Stimulated activated CD8-positive, alpha-beta memory T cell treated with anti-CD3 and anti-CD28 coated beads, Interleukin-4, amount 100 ng/mL, for 4 hours (primary cell): ENCODE measurements at regions not wholly inside any gene's neighbourhood (a gene's known extent, or its start where the extent isn't known, plus 50 kb on each side); places are given as distances from the start of the nearest gene placed in this dataset.
"Not testable (repeated sequence)": the region's sequence is repeated elsewhere in the genome, so short reads cannot be mapped to it uniquely, and the experiment has no call there.

ENCODE experiments used
- DNase-seq, 2 donors: peaks; one replicate each; pipeline ENCODE4 v3.0.0-alpha.2; 2020; ENCODE audit warnings: low read depth in 2 of 2, low spot score in 1 of 2

DNA sequence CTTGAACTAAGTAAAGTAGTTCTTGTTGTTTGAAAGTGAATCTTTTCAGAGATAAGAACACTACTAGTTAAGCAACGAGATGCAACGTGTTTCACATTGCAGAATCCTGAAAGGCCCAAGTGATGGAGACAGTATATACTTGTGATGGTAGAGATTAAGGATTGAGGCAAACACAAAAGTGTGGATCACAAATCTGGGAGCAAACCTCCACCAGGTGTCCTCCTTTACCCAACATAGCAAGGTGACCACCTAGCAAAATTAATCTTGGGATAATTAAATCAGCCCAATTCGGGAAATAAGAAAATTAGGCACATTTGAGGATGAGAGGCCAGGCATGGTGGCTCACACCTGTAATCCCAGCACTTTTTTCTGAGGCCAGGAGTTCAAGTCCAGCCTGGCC is 563.9 kb downstream of the DACH1 start:
- no peak for DNase-seq

DNA sequence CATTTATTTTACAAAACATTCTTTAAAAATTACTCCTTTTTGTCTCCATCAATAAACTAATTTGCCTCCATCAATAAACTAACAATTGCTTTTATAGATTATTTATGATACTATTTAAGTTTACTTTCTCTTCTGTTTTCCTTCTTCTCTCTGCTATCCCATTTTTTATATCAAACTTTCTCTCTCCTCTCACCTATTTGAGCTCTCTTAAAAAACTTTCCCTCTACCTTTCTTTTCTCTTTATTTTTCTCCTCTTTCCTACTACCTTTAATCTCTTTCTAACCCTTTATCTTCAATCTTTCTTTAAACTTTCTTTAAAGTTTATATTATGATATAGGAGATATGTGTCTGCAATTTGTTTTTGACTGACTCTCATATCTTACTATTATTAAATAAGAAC is 566.4 kb downstream of the DACH1 start:
- no peak for DNase-seq

DNA sequence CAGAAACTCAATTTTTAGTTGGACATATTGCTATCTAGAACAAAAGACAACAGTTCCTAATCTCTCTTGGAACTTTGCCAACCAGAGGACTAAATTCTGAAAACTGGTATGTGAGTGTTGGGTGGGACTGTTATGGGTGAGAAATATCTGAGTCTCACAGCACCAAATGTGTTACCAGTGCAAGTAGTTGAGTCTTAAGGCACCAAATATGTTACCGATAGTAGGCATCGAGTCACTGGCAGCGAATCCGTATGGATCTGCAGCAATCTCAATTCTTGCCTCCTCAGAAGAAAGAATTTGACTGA is 575.2 kb downstream of the DACH1 start:
- DNase-seq: no peak

DNA sequence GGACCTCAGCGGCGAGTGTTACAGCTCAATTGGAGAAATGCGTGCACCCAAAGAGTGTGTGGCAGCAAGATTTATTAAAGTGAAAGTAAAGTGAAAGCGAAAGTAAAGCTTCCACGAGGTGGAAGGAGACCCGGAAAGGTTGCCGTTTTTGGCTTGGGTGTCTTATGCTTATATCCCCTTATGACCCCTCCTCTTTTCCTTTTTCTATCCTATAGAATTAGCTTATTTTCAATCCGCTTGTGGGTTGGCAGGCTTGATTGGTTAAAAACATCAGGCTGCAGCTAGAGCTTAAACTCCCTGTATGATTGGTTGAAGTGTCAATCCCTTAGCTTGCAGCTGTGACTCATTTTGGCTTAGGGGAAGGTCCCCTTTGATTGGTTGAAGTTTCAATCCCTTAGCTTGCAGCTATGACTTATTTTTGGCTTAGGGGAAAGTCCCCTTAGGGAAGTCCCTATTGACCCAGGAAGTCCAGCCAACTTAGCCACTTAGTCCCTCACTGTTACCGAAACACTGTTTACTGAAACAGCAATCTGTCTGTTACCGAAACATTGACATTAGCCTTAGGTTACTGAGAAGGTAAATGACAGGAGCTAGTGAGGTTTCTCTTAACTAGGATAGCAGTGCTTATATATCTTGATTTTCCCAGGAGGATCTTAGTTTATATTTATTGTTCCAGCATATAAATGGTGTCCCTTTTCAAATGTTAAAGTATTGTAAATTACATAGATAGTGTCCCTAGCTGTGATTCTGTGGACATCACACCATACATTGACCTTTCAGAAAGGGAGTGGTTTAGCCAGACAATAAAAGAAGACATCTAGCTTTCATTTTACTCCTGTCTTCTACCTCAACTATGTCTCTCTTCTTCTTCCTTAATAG is 575.8 kb downstream of the DACH1 start:
- DNase-seq: peak in 1 of 2 donors; percentile 18

DNA sequence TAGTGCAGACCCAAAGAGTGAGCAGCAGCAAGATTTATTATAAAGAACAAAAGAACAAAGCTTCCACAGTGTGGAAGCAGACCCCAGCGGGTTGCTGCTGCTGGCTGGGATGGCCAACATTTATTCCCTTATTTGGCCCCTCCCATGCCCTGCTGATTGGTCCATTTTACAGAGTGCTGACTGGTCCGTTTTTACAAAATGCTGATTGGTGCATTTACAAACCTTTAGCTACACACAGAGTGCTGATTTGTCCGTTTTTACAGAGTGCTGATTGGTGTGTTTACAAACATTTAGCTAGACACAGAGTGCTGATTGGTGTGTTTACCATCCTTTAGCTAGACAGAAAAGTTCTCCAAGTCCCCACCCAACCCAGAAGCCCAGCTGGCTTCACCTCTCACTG is 577.0 kb downstream of the DACH1 start:
- not testable (repeated sequence) for DNase-seq

DNA sequence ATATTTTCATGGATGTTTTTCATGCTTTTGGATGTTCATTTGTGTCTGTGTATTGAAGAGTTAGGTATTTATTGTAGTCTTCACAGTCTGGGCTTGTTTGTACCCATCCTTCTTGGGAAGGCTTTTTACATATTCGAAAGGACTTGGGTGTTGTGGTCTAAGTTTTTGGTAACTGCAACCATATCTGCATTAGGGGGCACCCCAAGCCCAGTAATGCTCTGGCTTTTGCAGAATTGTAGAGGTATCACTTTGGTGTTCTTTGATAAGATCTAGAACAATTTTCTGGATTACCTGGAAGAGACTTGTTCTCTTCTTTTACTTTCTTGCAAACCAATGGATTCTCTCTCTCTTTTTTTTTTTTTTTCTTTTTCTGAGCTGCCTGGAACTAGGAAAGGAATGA is 581.3 kb downstream of the DACH1 start:
- no peak for DNase-seq

DNA sequence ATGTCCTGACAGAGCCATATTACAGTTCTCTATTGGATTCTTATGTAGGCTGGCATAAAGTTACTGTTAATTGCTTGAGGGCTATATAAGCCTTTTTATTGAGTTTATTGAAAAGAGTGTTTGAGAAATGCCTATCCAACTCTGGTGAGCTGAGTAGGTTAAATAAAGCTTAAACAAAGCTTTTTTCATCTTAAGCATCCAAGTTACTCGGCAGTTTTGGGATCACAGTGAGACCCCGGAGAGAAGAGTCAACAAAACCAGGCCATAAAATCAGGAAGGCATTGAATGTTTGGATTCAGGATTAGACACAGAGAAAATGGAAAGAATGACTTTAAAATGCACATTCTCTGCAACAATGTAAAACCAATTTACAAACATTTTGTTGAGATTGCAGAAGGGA is 588.5 kb downstream of the DACH1 start:
- no peak for DNase-seq

DNA sequence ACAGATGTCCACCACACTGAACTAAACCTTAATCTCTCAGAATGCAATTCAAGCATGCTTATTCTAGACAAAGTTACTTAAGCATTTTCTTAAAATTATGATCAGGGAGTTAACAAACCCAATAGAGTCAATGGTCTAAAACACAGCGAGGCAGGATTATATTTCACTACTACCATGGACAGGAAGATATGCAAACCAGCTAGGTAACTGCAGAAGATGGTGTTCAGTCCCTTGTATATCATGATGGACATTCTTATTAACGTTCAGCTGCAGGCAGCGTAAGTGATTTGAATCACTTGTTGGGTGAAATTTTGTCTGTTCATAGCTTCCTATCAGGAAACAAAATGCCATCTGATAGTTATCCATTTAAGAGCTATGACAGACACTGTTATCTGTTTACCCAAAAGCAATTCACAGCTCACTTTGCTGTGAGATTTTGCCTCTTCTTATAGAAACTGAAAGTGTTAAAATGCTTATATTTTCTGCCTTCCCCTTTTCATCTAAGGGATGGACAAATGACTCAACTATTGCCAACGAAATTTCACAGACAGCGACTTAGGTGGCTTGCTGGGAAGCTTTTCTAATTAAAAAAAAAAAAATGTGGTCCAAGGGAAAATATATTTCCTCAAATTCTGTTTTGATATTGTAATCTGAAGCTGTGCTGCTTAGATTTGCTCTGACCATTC is 591.9 kb downstream of the DACH1 start:
- DNase-seq: no peak

DNA sequence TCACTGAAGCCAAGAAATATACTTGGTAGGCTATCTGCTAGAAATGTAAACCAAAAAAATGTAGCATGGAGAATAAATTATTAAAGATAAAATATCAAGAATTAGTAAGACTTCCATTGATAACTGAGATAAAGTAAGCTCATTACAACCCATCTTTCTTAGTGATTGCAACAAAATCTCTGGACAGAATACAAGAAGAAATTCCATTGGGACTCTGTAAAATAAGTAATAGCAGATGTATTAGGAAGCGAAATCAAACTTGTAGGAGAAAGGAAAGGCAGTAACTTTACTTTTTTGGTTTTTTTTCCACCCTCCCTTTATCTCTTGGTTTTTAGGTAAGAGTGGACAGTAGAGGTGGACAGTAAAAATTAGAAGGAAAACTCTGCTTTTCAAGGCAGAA is 605.7 kb downstream of the DACH1 start:
- DNase-seq: no peak

DNA sequence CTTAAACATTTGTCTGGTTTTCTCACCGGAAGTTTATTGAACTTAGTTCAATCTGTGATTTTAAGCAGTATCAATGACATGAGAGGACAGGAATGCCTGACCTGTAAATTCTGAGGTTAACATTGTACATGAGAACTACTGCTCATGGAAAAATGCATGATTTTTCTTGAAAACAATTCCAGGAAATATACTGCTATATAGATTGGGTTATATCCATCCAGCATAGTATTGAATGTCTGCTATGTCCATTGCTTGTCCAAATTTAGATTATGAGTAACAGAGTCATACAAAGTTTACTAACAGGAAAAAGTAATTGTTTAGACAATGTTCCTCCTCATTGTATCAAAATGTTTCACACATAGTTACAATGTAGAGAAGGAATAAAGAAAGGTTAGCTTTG is 606.8 kb downstream of the DACH1 start:
- DNase-seq: no peak

DNA sequence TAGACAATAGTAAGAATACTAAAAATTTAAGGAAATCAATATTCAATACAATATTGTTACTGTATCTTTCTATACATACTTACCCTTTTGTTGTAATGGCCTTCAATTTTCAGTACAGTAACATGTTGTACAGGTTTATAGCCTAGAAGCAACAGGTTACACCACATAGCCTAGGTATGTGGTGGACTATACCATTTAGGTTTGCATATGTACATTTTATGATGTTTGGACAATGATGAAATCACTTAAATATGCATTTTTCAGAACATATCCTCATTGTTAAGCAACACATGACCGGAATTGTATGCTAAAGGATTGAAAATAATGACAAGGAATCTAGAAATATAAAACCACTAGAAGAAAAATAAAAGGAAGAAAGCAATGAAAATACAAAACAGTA is 611.4 kb downstream of the DACH1 start:
- DNase-seq: no peak

DNA sequence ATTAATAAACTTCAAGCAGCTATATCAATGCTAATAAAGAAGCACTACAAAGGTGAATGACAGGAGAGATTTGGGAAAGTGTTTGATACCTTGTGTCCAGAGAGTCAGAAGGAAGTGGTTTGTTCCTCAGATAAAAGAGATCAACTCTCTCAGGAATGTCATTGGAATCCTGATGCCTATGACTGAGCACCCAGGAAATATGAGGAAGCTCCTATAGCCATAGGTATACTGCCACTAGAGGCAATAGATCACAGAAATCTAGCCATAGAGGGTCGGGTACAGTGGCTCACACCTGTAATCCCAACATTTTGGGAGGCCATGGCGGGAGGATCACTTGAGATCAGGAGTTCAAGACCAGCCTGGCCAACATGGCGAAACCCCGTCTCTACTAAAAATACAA is 612.6 kb downstream of the DACH1 start:
- no peak for DNase-seq

DNA sequence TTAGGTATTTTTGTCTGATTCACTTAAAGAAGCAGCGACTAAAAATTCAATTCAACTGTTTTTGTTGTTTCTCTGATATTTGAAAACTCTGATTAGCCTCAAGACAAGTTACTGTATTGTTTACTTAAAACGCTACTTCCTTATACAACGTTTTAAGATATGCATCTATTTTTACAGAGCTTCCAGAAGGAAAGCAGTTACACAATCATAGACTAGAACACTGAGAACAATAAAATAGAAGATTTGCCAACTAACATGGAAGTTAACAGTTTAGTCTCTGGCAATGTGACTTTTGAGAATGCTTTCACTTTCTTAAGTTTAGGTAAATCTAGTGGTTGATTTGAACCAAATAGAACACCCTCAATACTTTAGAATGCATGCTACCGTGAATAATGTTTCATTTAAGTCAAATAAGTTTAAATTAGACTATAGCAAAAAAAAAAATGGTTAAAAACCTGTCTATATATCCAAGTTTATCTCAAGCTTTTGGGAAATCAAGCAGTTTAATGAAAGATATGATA is 614.8 kb downstream of the DACH1 start:
- no peak for DNase-seq

DNA sequence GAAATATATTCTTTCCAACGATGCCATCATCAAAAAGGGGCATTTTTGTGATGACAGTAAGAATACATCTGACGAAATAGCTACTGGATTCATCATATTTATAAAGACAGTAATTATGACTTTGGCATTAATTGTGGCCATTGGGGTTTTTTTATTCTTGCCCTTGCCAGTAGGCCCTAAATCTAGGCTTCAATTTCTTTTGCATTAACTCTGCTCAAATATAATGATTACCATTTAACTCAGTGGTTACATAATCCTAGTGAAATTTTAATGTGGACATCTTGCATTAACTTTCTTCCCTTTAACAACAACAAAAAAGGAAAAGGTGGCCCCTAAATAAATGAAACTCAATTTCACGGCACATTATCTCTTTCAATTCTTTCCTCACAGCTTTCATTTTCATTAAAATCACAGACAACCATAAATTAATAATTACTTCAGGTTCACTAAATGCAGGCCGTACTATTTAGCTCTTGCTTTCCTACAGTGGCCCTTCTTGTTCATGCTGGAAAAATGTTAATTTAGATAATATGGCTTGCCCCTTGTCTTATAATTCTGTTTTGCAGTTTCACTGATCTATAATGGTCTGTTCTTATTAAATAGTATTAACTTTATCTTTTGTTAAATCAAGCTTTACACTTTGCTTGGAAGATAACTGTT is 615.6 kb downstream of the DACH1 start:
- no peak for DNase-seq

DNA sequence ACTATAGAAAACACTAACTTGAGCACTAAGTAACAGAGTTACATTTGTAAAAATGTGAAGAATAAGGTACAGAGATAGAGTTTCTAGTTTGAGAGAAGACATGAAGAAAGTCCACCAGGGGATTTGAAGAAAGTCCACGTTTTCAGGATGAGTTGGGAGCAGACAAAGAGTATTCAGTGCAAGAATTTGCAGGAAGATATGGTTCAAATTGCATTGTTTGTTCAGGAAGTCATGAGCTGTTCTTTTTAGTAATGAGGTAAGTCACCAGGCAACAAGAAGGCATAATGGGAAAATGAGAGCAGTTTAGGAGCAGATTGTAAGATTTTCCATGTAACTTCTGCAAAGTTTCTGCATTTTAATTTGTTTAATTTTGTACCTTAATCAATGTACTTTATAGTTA is 618.0 kb downstream of the DACH1 start:
- no peak for DNase-seq

DNA sequence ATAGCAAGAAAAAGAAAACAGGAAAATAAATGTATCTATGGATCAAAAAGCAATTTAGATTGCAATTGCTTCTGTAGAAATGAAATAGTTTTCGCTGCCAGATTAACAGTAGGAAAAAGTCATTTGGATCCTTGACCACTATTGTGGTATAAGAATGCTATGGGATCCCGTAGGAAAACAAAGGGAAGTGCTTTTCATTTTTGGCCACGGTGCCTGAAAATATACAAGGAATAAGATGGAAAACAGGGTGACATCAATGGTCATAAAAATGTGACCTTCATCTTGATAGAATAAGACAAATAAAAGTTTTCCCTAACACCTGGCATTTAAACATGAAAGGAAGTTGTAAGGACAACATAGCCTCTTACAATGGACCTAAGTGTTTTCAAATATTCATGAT is 622.8 kb downstream of the DACH1 start:
- no peak for DNase-seq

DNA sequence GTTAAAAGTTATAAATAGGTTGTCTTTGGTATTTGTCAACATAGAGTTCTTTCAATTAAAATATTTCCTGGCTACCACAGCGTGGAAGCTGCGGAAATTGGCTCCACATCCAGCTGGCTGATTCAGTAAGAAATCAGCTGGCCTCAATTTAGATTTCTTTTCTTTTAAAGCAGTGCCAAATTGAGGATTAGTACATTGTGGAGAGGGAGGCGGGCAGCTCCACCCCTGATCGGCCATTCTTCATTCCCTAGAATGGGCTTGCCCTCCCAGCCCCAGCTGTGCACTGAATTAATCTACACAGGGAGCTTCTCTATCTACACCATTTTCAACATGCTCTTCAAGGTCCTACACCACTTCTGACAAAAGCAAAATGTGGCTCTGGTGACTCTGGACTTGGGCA is 624.8 kb downstream of the DACH1 start:
- no peak for DNase-seq

DNA sequence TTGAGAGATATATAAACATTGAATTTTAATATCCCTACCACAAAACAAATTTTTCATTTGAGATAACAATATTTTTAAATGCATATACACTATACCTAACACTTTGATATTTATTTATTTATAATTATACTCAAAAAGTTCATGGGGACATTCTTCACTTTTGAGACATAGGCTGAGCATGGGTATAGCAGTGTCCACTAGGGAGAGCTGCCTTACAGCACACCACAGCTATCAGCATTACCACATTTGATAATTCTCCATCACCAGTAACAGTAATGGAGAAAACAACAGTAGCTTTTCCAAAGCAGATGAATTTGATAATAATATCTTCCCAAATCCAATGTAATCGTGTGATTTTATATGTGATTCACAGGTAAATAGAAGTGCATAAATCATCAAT is 626.1 kb downstream of the DACH1 start:
- DNase-seq: no peak

DNA sequence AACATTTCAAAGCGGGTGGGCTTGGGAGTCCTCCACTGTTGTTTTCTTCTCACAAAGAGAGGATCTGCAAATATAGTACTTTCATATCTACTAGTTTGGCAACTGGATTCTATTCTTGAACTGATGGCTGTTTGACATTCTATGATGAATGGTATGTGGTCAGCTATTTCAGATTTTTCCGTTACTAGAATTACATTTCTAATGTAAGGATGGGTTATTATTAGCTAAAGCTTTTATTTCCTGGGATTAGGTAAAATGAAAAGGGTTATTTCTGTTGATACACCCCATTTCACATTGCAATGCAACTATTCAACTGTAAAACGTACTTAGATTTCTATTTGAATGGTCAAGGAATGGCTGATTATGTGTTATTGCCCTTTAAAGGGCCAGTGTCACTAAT is 629.7 kb downstream of the DACH1 start:
- DNase-seq: no peak

DNA sequence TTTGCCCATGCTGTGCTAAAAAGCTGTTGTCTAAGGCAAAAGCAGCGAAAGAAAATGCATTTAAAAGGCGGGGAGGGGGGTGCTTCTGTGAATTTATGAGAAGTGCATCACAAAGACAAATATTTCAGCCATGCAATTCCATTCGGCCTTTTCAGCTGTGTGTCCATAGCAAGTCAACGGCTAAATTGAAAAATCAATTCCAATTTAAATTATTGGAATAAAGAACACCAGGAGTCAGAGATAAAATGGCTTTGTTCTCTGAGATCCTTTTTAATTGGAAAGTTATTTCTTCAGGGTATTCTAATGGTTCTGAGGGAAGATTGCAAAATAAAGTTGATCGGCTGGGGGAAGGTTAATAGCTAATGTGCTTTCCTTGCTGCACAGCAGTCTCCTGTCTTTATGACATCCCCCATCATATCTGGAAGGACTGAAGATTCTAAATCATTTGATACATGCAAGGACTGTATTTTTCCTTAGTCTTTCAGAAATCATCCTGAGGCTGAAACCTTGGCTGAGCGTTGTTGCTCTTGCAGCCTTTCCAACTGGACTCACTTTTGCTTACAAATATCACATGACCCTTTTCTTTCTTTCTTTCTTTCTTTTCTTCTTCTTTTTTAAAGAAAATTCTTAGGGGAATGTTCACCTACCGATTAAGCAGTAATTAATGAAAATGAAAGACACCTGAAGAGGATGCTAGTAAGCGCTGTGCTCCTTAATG is 647.1 kb downstream of the DACH1 start:
- no peak for DNase-seq

DNA sequence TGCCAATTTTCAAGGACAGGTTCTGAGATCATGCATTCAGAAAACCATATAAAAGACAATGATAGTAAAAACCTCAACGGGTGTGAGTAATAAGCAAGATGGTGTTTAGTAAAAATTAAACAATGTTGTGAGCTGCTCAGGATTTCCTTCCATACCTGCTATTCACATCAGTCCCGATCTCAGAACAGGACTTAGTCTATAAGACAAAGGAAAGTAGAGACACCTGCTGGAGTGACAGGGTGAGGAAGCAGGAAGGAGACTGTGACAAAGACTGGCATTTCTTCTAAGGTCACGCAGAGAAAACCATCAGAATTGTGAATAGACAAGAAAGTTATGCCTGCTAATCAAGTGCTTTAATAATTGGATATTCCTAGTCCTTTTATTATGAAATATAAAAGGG is 648.0 kb downstream of the DACH1 start:
- DNase-seq: no peak

DNA sequence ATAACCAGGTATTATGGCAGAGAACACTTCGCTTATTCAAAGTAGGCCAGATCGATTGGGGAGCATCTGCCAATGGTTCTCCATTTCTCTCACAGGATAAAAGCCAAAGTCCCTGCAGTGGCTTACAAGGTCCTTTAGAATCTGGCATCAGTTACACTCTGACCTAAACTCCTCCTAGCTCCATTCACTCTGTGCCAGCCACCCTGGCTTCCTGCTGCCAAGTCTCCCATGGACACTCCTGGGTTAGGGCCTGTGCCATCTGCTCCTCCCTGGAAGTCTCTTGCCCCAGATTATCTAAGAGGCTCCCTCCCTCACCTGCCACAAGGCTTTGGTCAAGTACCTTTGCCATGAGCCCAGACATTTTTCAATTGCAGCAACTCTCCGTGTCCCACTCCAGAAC is 649.2 kb downstream of the DACH1 start:
- DNase-seq: no peak
